Sigmoid colon (tissue), 6 donors: ENCODE measurements at regions not wholly inside any gene's neighbourhood (a gene's known extent, or its start where the extent isn't known, plus 50 kb on each side); places are given as distances from the start of the nearest gene placed in this dataset.

Experiments
- DNase-seq: peaks from one replicate; pipeline ENCODE4 v3.0.0-alpha.2; 2019
- H3K27ac ChIP-seq, 4 donors: fragments of 200-600 bp; sonication (generic); one replicate each; pipeline ENCODE4 v1.5.1; 2016 to 2019; ENCODE audit warnings: mild to moderate bottlenecking in 1 of 4
- H3K27me3 ChIP-seq, 3 donors: fragments of 200-600 bp; sonication (generic); one replicate each; pipeline ENCODE4 v1.5.1; 2019; ENCODE audit warnings: mild to moderate bottlenecking in 1 of 3
- H3K36me3 ChIP-seq, 4 donors: fragments of 200-600 bp; sonication (generic); one replicate each; pipeline ENCODE4 v1.5.1; 2016 to 2019
- H3K4me1 ChIP-seq, 4 donors: fragments of 200-600 bp; sonication (generic); one replicate each; pipeline ENCODE4 v1.5.1; 2017 to 2019
- H3K4me3 ChIP-seq, 4 donors: fragments of 200-600 bp; sonication (generic); one replicate each; pipeline ENCODE4 v1.5.1; 2017 to 2019; ENCODE audit warnings: mild to moderate bottlenecking in 2 of 4, moderate library complexity in 1 of 4
- H3K9me3 ChIP-seq, 4 donors: fragments of 200-600 bp in 3 of 4; sonication (generic) in 3 of 4; one replicate each; pipeline versions ENCODE4 v1.5.1 to v1.6.1; 2013 to 2019
- EP300 ChIP-seq, 4 donors: sonication (generic); formaldehyde crosslinking; IDR thresholded peaks; one replicate each; pipeline ENCODE4 v1.6.1; 2017; ENCODE audit warnings: antibody characterized with exemption in 4 of 4
- POLR2A ChIP-seq, 2 donors: fragments of 450-650 bp; IDR thresholded peaks; one replicate each; pipeline ENCODE4 v1.6.1; 2016; ENCODE audit warnings: antibody characterized with exemption in 2 of 2, mild to moderate bottlenecking in 2 of 2, moderate library complexity in 2 of 2
- POLR2AphosphoS5 ChIP-seq, 4 donors: sonication (generic); formaldehyde crosslinking; IDR thresholded peaks; one replicate each; pipeline ENCODE4 v1.6.1; 2017; ENCODE audit warnings: antibody characterized with exemption in 4 of 4
- WGBS, 2 donors: extraction: QIAGEN DNeasy Blood & Tissue Kit; methylation state at CpG; one replicate each; pipeline ENCODE4 v1.1.7; 2013; 5-methylcytosine and 5-hydroxymethylcytosine counted together
- intact Hi-C: fragments of 100-400 bp; cut with DNase I; formaldehyde crosslinking; loops from one replicate; pipeline ENCODE4 v1.15.1; 2023
- TF ChIP-seq, protein P1 (sequence below), 4 experiments: fragments of 450-650 bp in 3 of 4; fragments of 200-600 bp in 1 of 4; IDR thresholded peaks; one replicate each; pipeline ENCODE4 v1.5.1; 2016 to 2019; ENCODE audit warnings: antibody characterized with exemption in 4 of 4, mild to moderate bottlenecking in 3 of 4, moderate library complexity in 2 of 4
- donor health status: healthy with polysubstance abuse.
- donor health status: healthy.

DNA sequence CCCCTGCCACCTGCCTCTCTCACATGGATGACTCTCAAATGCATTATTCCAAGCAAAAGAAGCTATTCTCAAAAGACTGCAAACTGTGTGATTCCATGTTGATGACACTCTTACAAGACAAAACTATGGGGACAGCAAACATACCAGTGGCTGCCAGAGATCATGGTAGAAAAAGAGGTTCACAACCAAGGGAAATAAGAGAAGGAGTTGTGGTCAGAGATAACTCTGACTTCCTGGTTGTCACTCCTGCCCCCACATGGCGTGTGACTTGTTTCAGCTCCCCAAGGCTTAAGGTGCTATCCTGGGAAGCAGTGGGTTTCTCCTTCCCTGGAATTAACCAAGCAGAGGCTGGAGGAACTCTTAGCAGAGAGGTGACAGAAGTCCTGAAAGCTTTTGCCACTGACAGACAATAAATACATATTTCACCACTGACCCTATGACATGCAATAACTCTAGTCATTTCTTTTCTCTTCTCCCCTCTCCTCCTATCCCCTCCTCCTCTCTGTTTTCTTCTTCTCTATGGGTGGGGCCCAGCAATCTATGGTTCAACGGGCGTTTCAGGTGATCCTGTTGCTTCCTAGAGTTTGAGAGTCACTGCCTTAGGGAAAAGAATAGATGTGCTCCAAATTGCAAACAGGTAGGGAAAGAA lies 185.1 kb downstream of the FCRL5 start:
- WGBS, 2 donors, result 29 to 63% methylated on average over 3 of the region's 3 CpGs

DNA sequence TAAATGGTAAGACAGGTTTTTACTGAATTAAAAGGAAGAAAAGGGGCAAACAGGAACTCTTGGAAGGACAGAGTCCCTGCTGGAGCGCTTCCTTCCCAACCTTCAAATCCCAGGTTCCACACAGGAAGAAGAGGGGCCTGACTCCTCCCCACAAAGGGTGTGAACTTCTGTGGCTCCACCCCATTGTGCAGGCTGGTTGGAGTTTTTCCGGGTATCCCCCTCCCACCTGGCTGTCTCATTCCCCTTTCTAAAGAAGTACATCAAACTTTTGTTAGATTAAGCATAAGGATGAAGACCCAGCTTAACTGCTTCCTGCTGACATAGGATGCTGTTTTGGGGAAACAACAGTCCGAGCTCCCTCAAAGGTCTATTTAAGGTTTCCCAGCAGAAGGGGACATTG lies 187.7 kb downstream of the FCRL5 start:
- H3K4me3 ChIP-seq, result no peak overlapping the region
- intact Hi-C loops, result no loop called here
- no peaks in the 10 kb centered on the region for H3K36me3 ChIP-seq
- no peaks in the 10 kb centered on the region for H3K9me3 ChIP-seq
- TF ChIP-seq, protein P1, sequence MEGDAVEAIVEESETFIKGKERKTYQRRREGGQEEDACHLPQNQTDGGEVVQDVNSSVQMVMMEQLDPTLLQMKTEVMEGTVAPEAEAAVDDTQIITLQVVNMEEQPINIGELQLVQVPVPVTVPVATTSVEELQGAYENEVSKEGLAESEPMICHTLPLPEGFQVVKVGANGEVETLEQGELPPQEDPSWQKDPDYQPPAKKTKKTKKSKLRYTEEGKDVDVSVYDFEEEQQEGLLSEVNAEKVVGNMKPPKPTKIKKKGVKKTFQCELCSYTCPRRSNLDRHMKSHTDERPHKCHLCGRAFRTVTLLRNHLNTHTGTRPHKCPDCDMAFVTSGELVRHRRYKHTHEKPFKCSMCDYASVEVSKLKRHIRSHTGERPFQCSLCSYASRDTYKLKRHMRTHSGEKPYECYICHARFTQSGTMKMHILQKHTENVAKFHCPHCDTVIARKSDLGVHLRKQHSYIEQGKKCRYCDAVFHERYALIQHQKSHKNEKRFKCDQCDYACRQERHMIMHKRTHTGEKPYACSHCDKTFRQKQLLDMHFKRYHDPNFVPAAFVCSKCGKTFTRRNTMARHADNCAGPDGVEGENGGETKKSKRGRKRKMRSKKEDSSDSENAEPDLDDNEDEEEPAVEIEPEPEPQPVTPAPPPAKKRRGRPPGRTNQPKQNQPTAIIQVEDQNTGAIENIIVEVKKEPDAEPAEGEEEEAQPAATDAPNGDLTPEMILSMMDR (IDR thresholded peaks at IDR 0.05), result no peak
- TF ChIP-seq EP300 (IDR thresholded peaks at IDR 0.05) (no peak), POLR2AphosphoS5 (IDR thresholded peaks at IDR 0.05) (no peak), POLR2A (IDR thresholded peaks at IDR 0.05) (no peak)
- WGBS, 2 donors, result 92 to 93% methylated on average over 3 of the region's 3 CpGs
- H3K27ac ChIP-seq, result no peak overlapping the region
- no peaks in the 10 kb centered on the region for H3K27me3 ChIP-seq
- H3K4me1 ChIP-seq, result no peaks in the 10 kb centered on the region
- DNase-seq, result no peak

More for the DNA sequence above, 185.1 kb downstream of the FCRL5 start:
- TF ChIP-seq, protein P1 (IDR thresholded peaks at IDR 0.05), result no peak
- H3K27me3 ChIP-seq, result no peaks in the 10 kb centered on the region
- no peaks in the 10 kb centered on the region for H3K9me3 ChIP-seq
- intact Hi-C loops, result no loop called here
- H3K4me1 ChIP-seq, result no peaks in the 10 kb centered on the region
- H3K36me3 ChIP-seq, result no peaks in the 10 kb centered on the region
- DNase-seq, result no peak
- H3K27ac ChIP-seq, result no peak overlapping the region
- H3K4me3 ChIP-seq, result no peak overlapping the region

DNA sequence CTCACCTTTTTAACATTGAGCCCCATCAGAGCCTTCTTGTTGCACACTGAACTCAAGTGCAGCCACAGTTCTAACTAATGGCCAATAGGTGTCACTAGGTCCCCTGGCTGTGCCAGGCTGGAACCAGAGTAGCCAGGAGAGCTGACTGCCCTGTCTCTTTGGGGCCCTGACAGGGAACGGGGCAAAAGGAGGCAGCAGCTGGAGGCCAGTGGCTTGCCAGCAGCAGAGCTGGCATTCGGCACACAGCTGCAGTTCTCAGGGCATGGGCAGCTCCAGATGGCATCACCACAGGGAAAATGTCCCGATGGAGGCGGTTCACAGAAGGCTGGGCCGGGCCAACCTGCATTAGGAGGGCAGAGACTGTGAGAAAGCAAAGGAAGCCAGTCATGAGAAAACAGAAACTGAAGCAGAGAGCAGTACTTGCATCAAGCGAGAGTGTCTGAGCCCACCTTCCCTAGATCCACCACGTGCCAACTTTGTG lies 188.6 kb downstream of the FCRL5 start:
- no peaks in the 10 kb centered on the region for H3K9me3 ChIP-seq
- DNase-seq, result no peak
- intact Hi-C loops, result no loop called here
- TF ChIP-seq, protein P1 (IDR thresholded peaks at IDR 0.05), result peak in 1 of 4 experiments; percentile 31
- TF ChIP-seq POLR2AphosphoS5 (IDR thresholded peaks at IDR 0.05) (no peak), POLR2A (IDR thresholded peaks at IDR 0.05) (no peak), EP300 (IDR thresholded peaks at IDR 0.05) (no peak)
- 71 to 81% methylated on average over 7 of the region's 7 CpGs for WGBS, 2 donors
- H3K27ac ChIP-seq, result no peak overlapping the region
- no peaks in the 10 kb centered on the region for H3K27me3 ChIP-seq
- no peaks in the 10 kb centered on the region for H3K4me1 ChIP-seq
- no peak overlapping the region for H3K4me3 ChIP-seq
- H3K36me3 ChIP-seq, result no peaks in the 10 kb centered on the region

DNA sequence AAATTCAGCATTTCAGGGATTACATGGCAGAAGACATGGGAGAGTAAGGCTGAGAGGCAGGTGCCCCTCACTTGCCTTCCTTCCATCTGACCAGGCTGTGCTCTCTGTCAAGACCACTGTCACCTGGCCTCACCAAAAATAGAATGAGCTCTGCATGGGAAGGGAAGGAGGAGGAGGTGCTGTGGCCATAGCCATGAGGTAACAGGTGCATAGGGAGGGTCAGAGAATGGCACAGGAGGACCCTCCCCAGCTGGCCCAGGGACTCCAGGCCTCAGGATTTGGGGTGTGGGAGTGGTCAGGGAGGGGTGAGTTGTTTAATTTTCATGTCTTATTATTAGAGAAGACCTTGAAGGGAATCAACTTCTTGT lies 192.3 kb downstream of the FCRL5 start:
- Histone ChIP-seq H3K4me1 (no peaks in the 10 kb centered on the region), H3K27ac (no peak overlapping the region), H3K36me3 (no peaks in the 10 kb centered on the region), H3K9me3 (no peaks in the 10 kb centered on the region), H3K4me3 (no peak overlapping the region), H3K27me3 (no peaks in the 10 kb centered on the region)
- no peak for DNase-seq
- intact Hi-C loops, result no loop called here
- TF ChIP-seq POLR2A (IDR thresholded peaks at IDR 0.05) (no peak), EP300 (IDR thresholded peaks at IDR 0.05) (no peak), POLR2AphosphoS5 (IDR thresholded peaks at IDR 0.05) (no peak)
- TF ChIP-seq, protein P1 (IDR thresholded peaks at IDR 0.05), result no peak
